ENCODE measurements at regions not wholly inside any gene's neighbourhood (a gene's known extent, or its start where the extent isn't known, plus 50 kb on each side); places are given as distances from the start of the nearest gene placed in this dataset.
"Not testable (repeated sequence)": the region's sequence is repeated elsewhere in the genome, so short reads cannot be mapped to it uniquely, and the experiment has no call there.

- Mint-ChIP-seq H3K27me3 (ENCODE audit: low read depth) (no peaks in the 10 kb centered on the region), H3K27ac (no peak overlapping the region), H3K4me3 (ENCODE audit: low read depth) (no peak overlapping the region), H3K36me3 (ENCODE audit: low read depth) (peaks cover 44% of the 10 kb centered on the region), H3K9me3 (peaks cover 15% of the 10 kb centered on the region), H3K4me1 (ENCODE audit: low read depth) (peaks cover 16% of the 10 kb centered on the region)
- intact Hi-C loops (cut with micrococcal nuclease): no loop called here
- DNase-seq (ENCODE audit: low spot score): no peak
Measured at GRCh38 chr14:50030036-50030435, 86.3 kb downstream of the VCPKMT start.

GRCh38 chr14:50030911-50031310 is 85.5 kb downstream of the VCPKMT start:
- H3K4me3 Mint-ChIP-seq (ENCODE audit: low read depth); DNase-seq (ENCODE audit: low spot score); H3K9me3 Mint-ChIP-seq; H3K27ac Mint-ChIP-seq; intact Hi-C loops (cut with micrococcal nuclease); H3K27me3 Mint-ChIP-seq (ENCODE audit: low read depth): not testable (repeated sequence)
- H3K4me1 Mint-ChIP-seq (ENCODE audit: low read depth): peaks cover 16% of the 10 kb centered on the region
- peaks cover 36% of the 10 kb centered on the region for H3K36me3 Mint-ChIP-seq (ENCODE audit: low read depth)

- intact Hi-C loops (cut with micrococcal nuclease): no loop called here
- Mint-ChIP-seq H3K9me3 (peaks cover 6% of the 10 kb centered on the region), H3K4me1 (ENCODE audit: low read depth) (peaks cover 16% of the 10 kb centered on the region), H3K27ac (no peak overlapping the region), H3K27me3 (ENCODE audit: low read depth) (no peaks in the 10 kb centered on the region), H3K36me3 (ENCODE audit: low read depth) (peaks cover 42% of the 10 kb centered on the region), H3K4me3 (ENCODE audit: low read depth) (no peak overlapping the region)
- no peak for DNase-seq (ENCODE audit: low spot score)
Measured at GRCh38 chr14:50031602-50032313, 84.6 kb downstream of the VCPKMT start.

- intact Hi-C loops (cut with micrococcal nuclease); H3K9me3 Mint-ChIP-seq; H3K4me3 Mint-ChIP-seq (ENCODE audit: low read depth); H3K27me3 Mint-ChIP-seq (ENCODE audit: low read depth); DNase-seq (ENCODE audit: low spot score); H3K27ac Mint-ChIP-seq: not testable (repeated sequence)
- peaks cover 47% of the 10 kb centered on the region for H3K36me3 Mint-ChIP-seq (ENCODE audit: low read depth)
- H3K4me1 Mint-ChIP-seq (ENCODE audit: low read depth): peaks cover 19% of the 10 kb centered on the region
Measured at GRCh38 chr14:50032462-50033167, 83.8 kb downstream of the VCPKMT start.

- H3K4me1 Mint-ChIP-seq (ENCODE audit: low read depth): peaks cover 42% of the 10 kb centered on the region
- DNase-seq (ENCODE audit: low spot score): no peak
- no peak overlapping the region for H3K4me3 Mint-ChIP-seq (ENCODE audit: low read depth)
- no peaks in the 10 kb centered on the region for H3K27me3 Mint-ChIP-seq (ENCODE audit: low read depth)
- peaks cover 50% of the 10 kb centered on the region for H3K36me3 Mint-ChIP-seq (ENCODE audit: low read depth)
- peaks cover 6% of the 10 kb centered on the region for H3K9me3 Mint-ChIP-seq
- H3K27ac Mint-ChIP-seq: no peak overlapping the region
- intact Hi-C loops (cut with micrococcal nuclease): loop anchor here (5.0 kb wide), 1 partner anchor 73 kb away; no protein-coding TSS in a partner anchor
Measured at GRCh38 chr14:50035214-50035613, 81.2 kb downstream of the VCPKMT start.

GRCh38 chr14:50036211-50036610 is 80.2 kb downstream of the VCPKMT start:
- Mint-ChIP-seq H3K4me3 (ENCODE audit: low read depth) (no peak overlapping the region), H3K9me3 (peaks cover 2% of the 10 kb centered on the region), H3K4me1 (ENCODE audit: low read depth) (peaks cover 49% of the 10 kb centered on the region), H3K36me3 (ENCODE audit: low read depth) (peaks cover 45% of the 10 kb centered on the region), H3K27me3 (ENCODE audit: low read depth) (no peaks in the 10 kb centered on the region), H3K27ac (no peak overlapping the region)
- no peak for DNase-seq (ENCODE audit: low spot score)
- intact Hi-C loops (cut with micrococcal nuclease): loop anchor here (5.0 kb wide), 1 partner anchor 74 kb away; no protein-coding TSS in a partner anchor

- Mint-ChIP-seq H3K4me3 (ENCODE audit: low read depth) (no peak overlapping the region), H3K27ac (no peak overlapping the region), H3K4me1 (ENCODE audit: low read depth) (peaks cover 51% of the 10 kb centered on the region), H3K9me3 (no peaks in the 10 kb centered on the region), H3K36me3 (ENCODE audit: low read depth) (peaks cover 42% of the 10 kb centered on the region), H3K27me3 (ENCODE audit: low read depth) (no peaks in the 10 kb centered on the region)
- no peak for DNase-seq (ENCODE audit: low spot score)
- intact Hi-C loops (cut with micrococcal nuclease): loop anchor here (5.0 kb wide), 1 partner anchor 74 kb away; no protein-coding TSS in a partner anchor
Measured at GRCh38 chr14:50036637-50037036, 79.7 kb downstream of the VCPKMT start.

- no peak overlapping the region for H3K4me3 Mint-ChIP-seq (ENCODE audit: low read depth)
- peaks cover 40% of the 10 kb centered on the region for H3K36me3 Mint-ChIP-seq (ENCODE audit: low read depth)
- no peaks in the 10 kb centered on the region for H3K9me3 Mint-ChIP-seq
- DNase-seq (ENCODE audit: low spot score): no peak
- peaks cover 49% of the 10 kb centered on the region for H3K4me1 Mint-ChIP-seq (ENCODE audit: low read depth)
- no peak overlapping the region for H3K27ac Mint-ChIP-seq
- H3K27me3 Mint-ChIP-seq (ENCODE audit: low read depth): no peaks in the 10 kb centered on the region
- intact Hi-C loops (cut with micrococcal nuclease): loop anchor here (5.0 kb wide), 1 partner anchor 75 kb away; no protein-coding TSS in a partner anchor
Measured at GRCh38 chr14:50037240-50037639, 79.1 kb downstream of the VCPKMT start.

GRCh38 chr14:50037852-50038251 is 78.5 kb downstream of the VCPKMT start:
- DNase-seq (ENCODE audit: low spot score): no peak
- H3K4me1 Mint-ChIP-seq (ENCODE audit: low read depth): peaks cover 49% of the 10 kb centered on the region
- H3K4me3 Mint-ChIP-seq (ENCODE audit: low read depth): peak overlapping the region; percentile 9
- intact Hi-C loops (cut with micrococcal nuclease): loop anchor here (1.0 to 5.0 kb wide), 13 partner anchors 8 to 485 kb away; no protein-coding TSS in a partner anchor
- H3K27me3 Mint-ChIP-seq (ENCODE audit: low read depth): no peaks in the 10 kb centered on the region
- peaks cover 40% of the 10 kb centered on the region for H3K36me3 Mint-ChIP-seq (ENCODE audit: low read depth)
- no peaks in the 10 kb centered on the region for H3K9me3 Mint-ChIP-seq
- peak overlapping the region; percentile 97 for H3K27ac Mint-ChIP-seq

- Mint-ChIP-seq H3K4me3 (ENCODE audit: low read depth) (peak overlapping the region; percentile 68), H3K27ac (peak overlapping the region; percentile 97), H3K27me3 (ENCODE audit: low read depth) (no peaks in the 10 kb centered on the region), H3K4me1 (ENCODE audit: low read depth) (peaks cover 48% of the 10 kb centered on the region), H3K36me3 (ENCODE audit: low read depth) (peaks cover 39% of the 10 kb centered on the region), H3K9me3 (no peaks in the 10 kb centered on the region)
- intact Hi-C loops (cut with micrococcal nuclease): loop anchor here (1.0 to 5.0 kb wide), 13 partner anchors 8 to 484 kb away; no protein-coding TSS in a partner anchor
- peak; percentile 58 for DNase-seq (ENCODE audit: low spot score)
Measured at GRCh38 chr14:50038398-50039119, 77.8 kb downstream of the VCPKMT start.

- Mint-ChIP-seq H3K4me3 (ENCODE audit: low read depth) (peak overlapping the region; percentile 68), H3K36me3 (ENCODE audit: low read depth) (peaks cover 33% of the 10 kb centered on the region), H3K9me3 (no peaks in the 10 kb centered on the region), H3K27me3 (ENCODE audit: low read depth) (no peaks in the 10 kb centered on the region), H3K4me1 (ENCODE audit: low read depth) (peaks cover 48% of the 10 kb centered on the region), H3K27ac (peak overlapping the region; percentile 97)
- DNase-seq (ENCODE audit: low spot score): no peak
- intact Hi-C loops (cut with micrococcal nuclease): loop anchor here (2.0 to 5.0 kb wide), 4 partner anchors 58 to 484 kb away; no protein-coding TSS in a partner anchor
Measured at GRCh38 chr14:50039120-50039517, 77.3 kb downstream of the VCPKMT start.

- Mint-ChIP-seq H3K36me3 (ENCODE audit: low read depth) (peaks cover 32% of the 10 kb centered on the region), H3K4me3 (ENCODE audit: low read depth) (peak overlapping the region; percentile 77), H3K9me3 (no peaks in the 10 kb centered on the region), H3K27ac (peak overlapping the region; percentile 97), H3K27me3 (ENCODE audit: low read depth) (no peaks in the 10 kb centered on the region), H3K4me1 (ENCODE audit: low read depth) (peaks cover 52% of the 10 kb centered on the region)
- DNase-seq (ENCODE audit: low spot score): no peak
- intact Hi-C loops (cut with micrococcal nuclease): loop anchor here (2.0 to 5.0 kb wide), 4 partner anchors 57 to 483 kb away; no protein-coding TSS in a partner anchor
Measured at GRCh38 chr14:50039734-50040400, 76.5 kb downstream of the VCPKMT start.

Measured in activated T-helper 2 cell treated with anti-CD3 and anti-CD28 coated beads, Interferon-gamma antibody, Interleukin-2, Interleukin-4, amounts not matched to agents 10 μg/mL and 5 μg/mL and 100 μg/mL, durations not matched to agents 14 hours and 24 hours and 36 hours (primary cell).